Testis (tissue), 2 donors: ENCODE measurements at regions not wholly inside any gene's neighbourhood (a gene's known extent, or its start where the extent isn't known, plus 50 kb on each side); places are given as distances from the start of the nearest gene placed in this dataset.

Experiments
- DNase-seq: peaks from one replicate; pipeline ENCODE4 v3.0.0-alpha.2; 2019
- H3K27ac ChIP-seq, 2 donors: fragments of 200-600 bp; sonication (generic); one replicate each; pipeline ENCODE4 v1.5.1; 2019
- H3K27me3 ChIP-seq: fragments of 200-600 bp; sonication (generic); one replicate; pipeline ENCODE4 v1.5.1; 2019
- H3K36me3 ChIP-seq: fragments of 200-600 bp; sonication (generic); one replicate; pipeline ENCODE4 v1.5.1; 2017; ENCODE audit warnings: low read depth; ENCODE audit errors: missing control alignments
- H3K4me1 ChIP-seq: fragments of 200-600 bp; sonication (generic); one replicate; pipeline ENCODE4 v1.5.1; 2019
- H3K4me3 ChIP-seq, 2 donors: fragments of 200-600 bp; sonication (generic); one replicate each; pipeline ENCODE4 v1.5.1; 2017 to 2019
- H3K9me3 ChIP-seq: fragments of 200-600 bp; sonication (generic); one replicate; pipeline ENCODE4 v1.5.1; 2017
- POLR2A ChIP-seq: fragments of 450-650 bp; IDR thresholded peaks from one replicate; pipeline ENCODE4 v1.6.1; 2017; ENCODE audit warnings: antibody characterized with exemption, mild to moderate bottlenecking, moderate library complexity
- WGBS, 2 donors: methylation state at CpG; one replicate each; pipeline ENCODE4 v1.1.5; 2018; 5-methylcytosine and 5-hydroxymethylcytosine counted together
- intact Hi-C: fragments of 100-400 bp; cut with DNase I; formaldehyde crosslinking; loops from one replicate; pipeline ENCODE4 v1.15.1; 2023; ENCODE audit warnings: low total_unique reads
- TF ChIP-seq, protein P1 (sequence below), 3 experiments: fragments of 450-650 bp in 2 of 3; fragments of 200-600 bp in 1 of 3; sonication (generic) in 1 of 3; IDR thresholded peaks; one replicate each; pipeline ENCODE4 v1.5.1; 2016 to 2019; ENCODE audit warnings: antibody characterized with exemption in 3 of 3, mild to moderate bottlenecking in 2 of 3, moderate library complexity in 1 of 3

DNA sequence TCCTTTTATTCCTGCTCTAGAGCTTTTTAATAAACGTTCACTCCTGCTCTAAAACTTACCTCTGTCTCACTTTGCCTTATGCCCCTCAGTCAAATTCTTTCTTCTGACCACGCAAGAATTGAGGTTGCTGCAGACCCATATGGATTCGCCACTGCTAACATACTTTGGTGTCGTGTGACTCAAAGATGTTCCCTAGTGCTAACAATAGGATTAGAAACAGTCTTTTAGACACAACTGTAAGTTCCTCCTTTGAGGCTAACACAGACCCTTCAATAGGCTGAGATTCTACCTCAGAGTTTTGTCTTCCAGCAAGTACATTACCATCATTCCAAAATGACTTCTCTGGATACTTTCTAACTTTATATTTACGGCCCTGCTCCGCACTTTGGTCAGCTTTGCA is 149.5 kb upstream of the COX10 start:
- H3K4me3 ChIP-seq: no peak overlapping the region
- WGBS, 2 donors: 84 to 85% methylated on average over 6 of the region's 6 CpGs
- H3K27ac ChIP-seq: no peak overlapping the region
- no peaks in the 10 kb centered on the region for H3K36me3 ChIP-seq
- intact Hi-C loops: no loop called here
- no peaks in the 10 kb centered on the region for H3K4me1 ChIP-seq
- DNase-seq: no peak
- no peaks in the 10 kb centered on the region for H3K27me3 ChIP-seq
- H3K9me3 ChIP-seq: no peaks in the 10 kb centered on the region
- no peak for TF ChIP-seq POLR2A
- TF ChIP-seq, protein P1, sequence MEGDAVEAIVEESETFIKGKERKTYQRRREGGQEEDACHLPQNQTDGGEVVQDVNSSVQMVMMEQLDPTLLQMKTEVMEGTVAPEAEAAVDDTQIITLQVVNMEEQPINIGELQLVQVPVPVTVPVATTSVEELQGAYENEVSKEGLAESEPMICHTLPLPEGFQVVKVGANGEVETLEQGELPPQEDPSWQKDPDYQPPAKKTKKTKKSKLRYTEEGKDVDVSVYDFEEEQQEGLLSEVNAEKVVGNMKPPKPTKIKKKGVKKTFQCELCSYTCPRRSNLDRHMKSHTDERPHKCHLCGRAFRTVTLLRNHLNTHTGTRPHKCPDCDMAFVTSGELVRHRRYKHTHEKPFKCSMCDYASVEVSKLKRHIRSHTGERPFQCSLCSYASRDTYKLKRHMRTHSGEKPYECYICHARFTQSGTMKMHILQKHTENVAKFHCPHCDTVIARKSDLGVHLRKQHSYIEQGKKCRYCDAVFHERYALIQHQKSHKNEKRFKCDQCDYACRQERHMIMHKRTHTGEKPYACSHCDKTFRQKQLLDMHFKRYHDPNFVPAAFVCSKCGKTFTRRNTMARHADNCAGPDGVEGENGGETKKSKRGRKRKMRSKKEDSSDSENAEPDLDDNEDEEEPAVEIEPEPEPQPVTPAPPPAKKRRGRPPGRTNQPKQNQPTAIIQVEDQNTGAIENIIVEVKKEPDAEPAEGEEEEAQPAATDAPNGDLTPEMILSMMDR (IDR thresholded peaks at IDR 0.05): no peak

- H3K4me1 ChIP-seq: no peaks in the 10 kb centered on the region
- TF ChIP-seq, protein P1 (IDR thresholded peaks at IDR 0.05): no peak
- no peak for TF ChIP-seq POLR2A
- intact Hi-C loops: no loop called here
- no peak for DNase-seq
- no peaks in the 10 kb centered on the region for H3K9me3 ChIP-seq
- no peaks in the 10 kb centered on the region for H3K36me3 ChIP-seq
- WGBS, 2 donors: 68 to 79% methylated on average over 3 of the region's 3 CpGs
- H3K4me3 ChIP-seq: no peak overlapping the region
- no peak overlapping the region for H3K27ac ChIP-seq
- no peaks in the 10 kb centered on the region for H3K27me3 ChIP-seq
Measured at GRCh38 chr17:13920413-13920812, 148.9 kb upstream of the COX10 start.

DNA sequence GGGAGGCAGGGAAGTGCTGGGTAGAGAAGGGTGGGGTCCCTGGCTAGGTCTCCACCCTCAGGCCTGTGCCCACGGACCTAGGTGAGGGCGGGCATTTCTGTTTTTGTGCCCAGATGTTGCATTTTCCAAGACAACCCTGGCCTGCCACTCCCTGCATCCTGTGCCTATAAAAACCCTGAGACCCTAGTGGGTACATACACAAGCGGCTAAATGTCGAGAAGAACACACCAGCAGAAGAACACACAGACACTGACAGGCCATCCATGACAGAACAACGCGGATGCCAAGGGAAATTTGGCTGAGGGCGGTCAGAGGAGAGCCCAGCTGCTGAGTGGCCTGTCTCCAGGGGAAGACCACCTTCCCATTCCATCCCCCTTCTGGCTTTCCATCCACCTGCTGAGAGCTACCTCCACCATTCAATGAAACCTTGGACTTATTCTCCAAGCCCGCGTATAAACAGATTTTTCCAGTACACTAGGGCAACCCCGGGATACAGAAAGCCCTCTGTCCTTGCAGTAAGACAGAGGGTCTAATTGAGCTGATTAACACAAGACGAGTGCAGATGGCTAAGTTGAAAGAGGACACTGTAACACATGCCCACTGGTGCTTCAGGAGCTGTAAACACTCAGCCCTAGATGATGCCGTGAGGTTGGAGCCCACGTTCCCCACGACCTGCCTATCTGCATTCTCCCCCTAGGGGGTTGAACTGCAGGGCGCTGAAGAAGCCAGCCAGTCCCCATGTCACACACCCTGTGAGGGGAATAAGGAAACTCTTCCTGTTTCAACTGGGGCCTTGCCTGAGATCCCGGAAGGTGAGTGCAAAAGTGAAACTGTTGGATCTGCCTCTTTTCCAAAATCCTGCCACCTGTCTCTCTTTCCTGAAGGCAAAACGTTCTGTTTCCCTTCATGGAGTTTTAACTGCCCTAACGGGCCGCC is 147.2 kb upstream of the COX10 start:
- DNase-seq: no peak
- H3K36me3 ChIP-seq: no peaks in the 10 kb centered on the region
- 86 to 91% methylated on average over 11 to 19 of the region's 19 CpGs for WGBS, 2 donors
- no peak for TF ChIP-seq POLR2A
- no peaks in the 10 kb centered on the region for H3K27me3 ChIP-seq
- no peak overlapping the region for H3K27ac ChIP-seq
- no peak overlapping the region for H3K4me3 ChIP-seq
- H3K9me3 ChIP-seq: no peaks in the 10 kb centered on the region
- intact Hi-C loops: no loop called here
- H3K4me1 ChIP-seq: no peaks in the 10 kb centered on the region

- intact Hi-C loops: no loop called here
- no peak for DNase-seq
- no peaks in the 10 kb centered on the region for H3K9me3 ChIP-seq
Measured at GRCh38 chr17:13922885-13923284, 146.4 kb upstream of the COX10 start.

DNA sequence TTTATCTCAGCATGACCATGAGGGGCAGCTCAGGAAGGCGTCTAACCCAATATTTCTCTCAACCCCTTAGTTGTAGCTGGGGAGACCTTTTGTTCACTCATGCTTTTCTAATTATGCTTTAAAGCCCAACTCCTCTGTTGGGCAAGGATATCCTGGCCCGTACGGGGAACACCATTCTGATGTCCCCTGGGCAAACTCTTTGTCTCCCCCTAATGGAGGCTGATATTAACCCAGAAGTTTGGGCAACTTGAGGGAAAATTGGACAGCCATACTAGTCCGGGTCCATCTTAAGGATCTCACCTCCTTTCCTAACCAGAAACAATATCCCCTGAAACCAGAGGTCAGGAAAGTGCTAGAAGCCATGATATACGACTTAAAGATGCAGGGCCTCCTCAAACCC is 143.7 kb upstream of the COX10 start:
- DNase-seq: no peak
- Histone ChIP-seq H3K36me3 (no peaks in the 10 kb centered on the region), H3K4me1 (no peaks in the 10 kb centered on the region), H3K27me3 (no peaks in the 10 kb centered on the region), H3K27ac (no peak overlapping the region), H3K4me3 (no peak overlapping the region), H3K9me3 (no peaks in the 10 kb centered on the region)
- TF ChIP-seq POLR2A: no peak
- TF ChIP-seq, protein P1 (IDR thresholded peaks at IDR 0.05): no peak
- intact Hi-C loops: no loop called here
- 96% methylated on average over 5 of the region's 5 CpGs for WGBS, 2 donors

More at GRCh38 chr17:13922885-13923284, 146.4 kb upstream of the COX10 start:
- no peaks in the 10 kb centered on the region for H3K4me1 ChIP-seq
- no peak overlapping the region for H3K27ac ChIP-seq
- TF ChIP-seq, protein P1 (IDR thresholded peaks at IDR 0.05): no peak
- no peak for TF ChIP-seq POLR2A
- WGBS, 2 donors: 87 to 94% methylated on average over 5 of the region's 5 CpGs
- H3K27me3 ChIP-seq: no peaks in the 10 kb centered on the region
- no peaks in the 10 kb centered on the region for H3K36me3 ChIP-seq
- no peak overlapping the region for H3K4me3 ChIP-seq
